D721Med (cell line): ENCODE measurements at regions not wholly inside any gene's neighbourhood (a gene's known extent, or its start where the extent isn't known, plus 50 kb on each side); places are given as distances from the start of the nearest gene placed in this dataset.

Source experiments
- DNase-seq: peaks from one replicate; pipeline ENCODE4 v3.0.0; 2011; ENCODE audit warnings: low spot score; ENCODE audit not compliant: insufficient read length
- FAIRE-seq: peaks from 2 replicates; lab custom pipeline; 2011; peaks lifted over from hg19 to GRCh38; lab: Jason Lieb, UNC
- CTCF ChIP-seq: IDR thresholded peaks from 2 replicates; pipeline ENCODE4 v1.5.1; 2012; ENCODE audit warnings: mild to moderate bottlenecking, control low read depth; ENCODE audit not compliant: insufficient read depth; ENCODE audit errors: missing control alignments

- no peak for TF ChIP-seq CTCF
- FAIRE-seq = no peak
- DNase-seq = no peak
Measured at GRCh38 chr2:145739681-145740080, 1219.8 kb upstream of the ZEB2 start.

GRCh38 chr2:145736871-145737270, 1217.0 kb upstream of the ZEB2 start:
- DNase-seq (no peak), FAIRE-seq (no peak)
- TF ChIP-seq CTCF = no peak

- TF ChIP-seq CTCF = no peak
- DNase-seq = no peak
- FAIRE-seq = peak; percentile 68
Measured at GRCh38 chr2:145731467-145731866, 1211.5 kb upstream of the ZEB2 start.

GRCh38 chr2:145729993-145730770, 1210.3 kb upstream of the ZEB2 start:
- no peak for TF ChIP-seq CTCF
- DNase-seq (no peak), FAIRE-seq (no peak)

DNA sequence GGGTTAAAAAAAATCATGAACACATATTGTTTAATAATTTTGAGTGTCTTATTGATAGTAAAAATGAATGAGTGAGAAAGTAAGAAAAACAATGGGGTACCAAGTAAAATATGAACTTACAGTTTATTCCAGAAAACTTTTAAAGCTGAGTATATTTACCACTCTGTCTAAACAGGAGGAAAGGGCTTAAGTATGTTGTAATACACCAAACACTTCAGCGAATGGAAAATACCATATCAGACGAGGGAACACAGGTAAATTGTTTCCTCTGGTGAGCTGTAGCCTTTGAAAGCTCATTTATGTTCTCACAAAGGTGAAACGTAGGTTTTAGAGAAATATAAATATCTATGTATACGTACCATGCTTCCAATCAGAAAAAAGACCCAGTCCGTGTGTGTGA, 1209.6 kb upstream of the ZEB2 start:
- DNase-seq (no peak), FAIRE-seq (no peak)
- TF ChIP-seq CTCF = no peak

DNA sequence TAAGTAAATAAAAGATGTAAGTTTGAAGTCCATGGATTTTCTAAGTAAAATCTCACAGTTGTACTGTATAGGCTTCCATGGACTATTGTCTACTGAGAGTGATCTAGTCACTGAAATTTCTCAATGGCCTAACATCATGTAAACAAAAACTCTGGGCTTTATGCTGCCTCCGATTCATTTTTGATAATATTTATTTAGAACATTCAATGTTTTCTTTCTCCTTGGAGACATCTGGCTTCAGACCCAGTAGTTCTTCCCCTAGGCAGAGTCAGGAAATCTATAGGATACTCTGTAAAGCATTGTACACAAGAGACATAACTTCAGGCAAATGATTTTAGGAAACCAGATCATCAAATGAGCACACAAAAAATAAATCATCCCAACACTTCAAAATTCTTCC, 1208.6 kb upstream of the ZEB2 start:
- DNase-seq = no peak
- no peak for TF ChIP-seq CTCF
- FAIRE-seq = no peak

DNA sequence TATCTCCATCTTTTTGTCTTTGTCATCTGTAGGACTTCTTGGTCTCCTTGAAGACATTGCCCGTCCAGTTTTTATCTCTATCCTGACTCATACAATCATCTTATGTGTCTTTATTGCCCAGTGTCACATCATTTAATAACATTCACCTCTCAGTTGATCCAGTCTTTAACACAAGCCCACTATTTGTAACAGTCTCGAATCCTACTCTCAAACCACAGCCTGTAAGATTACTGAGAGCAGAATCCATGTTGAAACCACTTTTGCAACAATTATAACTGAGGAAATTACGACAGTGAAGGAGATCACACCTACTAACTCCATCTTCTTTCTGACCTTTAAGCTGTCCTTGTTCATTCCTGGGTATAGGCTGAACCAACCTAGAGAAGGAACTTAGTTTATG, 1206.0 kb upstream of the ZEB2 start:
- DNase-seq (no peak), FAIRE-seq (no peak)
- TF ChIP-seq CTCF = no peak
